Heart left ventricle (tissue), 16 donors: ENCODE measurements at regions not wholly inside any gene's neighbourhood (a gene's known extent, or its start where the extent isn't known, plus 50 kb on each side); places are given as distances from the start of the nearest gene placed in this dataset.

ENCODE experiments used
- ATAC-seq, 4 donors: fragments of 200-7000 bp; cut with Tn5 transposase; one replicate each; pipeline ENCODE4 v1.9.1; 2020 to 2022; ENCODE audit warnings: moderate library complexity in 4 of 4, mild to moderate bottlenecking in 3 of 4, moderate number of reproducible peaks in 1 of 4
- DNase-seq, 5 donors: peaks; one replicate each; pipeline ENCODE4 v3.0.0-alpha.2; 2020
- H3K27ac ChIP-seq, 12 donors: fragments of 200-600 bp; sonication (generic) in 4 of 12; one replicate each; pipeline versions ENCODE4 v1.5.0 to v1.8.0; 2016 to 2022; ENCODE audit warnings: mild to moderate bottlenecking in 2 of 12
- H3K27me3 ChIP-seq, 9 donors: fragments of 200-600 bp; sonication (generic) in 2 of 9; one replicate each; pipeline versions ENCODE4 v1.5.1 to v1.8.0; 2016 to 2022; ENCODE audit warnings: mild to moderate bottlenecking in 3 of 9
- H3K36me3 ChIP-seq, 9 donors: fragments of 200-600 bp; sonication (generic) in 2 of 9; one replicate each; pipeline versions ENCODE4 v1.5.0 to v1.8.0; 2018 to 2022; ENCODE audit warnings: mild to moderate bottlenecking in 2 of 9
- H3K4me1 ChIP-seq, 12 donors: fragments of 200-600 bp; sonication (generic) in 4 of 12; one replicate each; pipeline versions ENCODE4 v1.5.0 to v1.8.0; 2016 to 2022; ENCODE audit warnings: mild to moderate bottlenecking in 3 of 12
- H3K4me3 ChIP-seq, 12 donors: fragments of 200-600 bp; sonication (generic) in 4 of 12; one replicate each; pipeline versions ENCODE4 v1.5.0 to v1.8.0; 2017 to 2022; ENCODE audit warnings: mild to moderate bottlenecking in 9 of 12, moderate library complexity in 4 of 12
- H3K9me3 ChIP-seq, 12 donors: fragments of 200-600 bp; sonication (generic) in 4 of 12; one replicate each; pipeline versions ENCODE4 v1.5.0 to v1.8.0; 2016 to 2022; ENCODE audit warnings: mild to moderate bottlenecking in 1 of 12
- POLR2A ChIP-seq, 2 donors: fragments of 450-650 bp; IDR thresholded peaks; one replicate each; pipeline ENCODE4 v1.6.1; 2017; ENCODE audit warnings: antibody characterized with exemption in 2 of 2, mild to moderate bottlenecking in 2 of 2, moderate library complexity in 2 of 2
- WGBS, 4 donors: extraction: QIAGEN DNeasy Blood & Tissue Kit in 2 of 4; methylation state at CpG; one replicate each; pipeline versions ENCODE4 v1.1.5 to v1.1.7; 2013 to 2018; 5-methylcytosine and 5-hydroxymethylcytosine counted together
- intact Hi-C, 10 donors: fragments of 100-400 bp; cut with DNase I; formaldehyde crosslinking; loops; one replicate each; pipeline versions ENCODE4 v1.11.1 to v1.14.2; 2022
- TF ChIP-seq, protein P1 (sequence below), 12 donors: fragments of 200-600 bp; sonication (generic) in 4 of 12; IDR thresholded peaks; one replicate each; pipeline versions ENCODE4 v1.5.0 to v1.8.0; 2018 to 2022; ENCODE audit warnings: antibody characterized with exemption in 12 of 12, mild to moderate bottlenecking in 5 of 12
- donor health status: ischemic (EF 13 %, LVEDD 7.1; RV severe dilation, severe dysfunction).
- donor health status: healthy with polysubstance abuse.
- donor health status: DM: no; HTN: yes; CAD: no.
- donor health status: DM: no; HTN: no; CAD: no.
- donor health status: ischemic (EF 25% LVEDD 6.9; RV normal size, moderate dysfunction).
- donor health status: ischemic (EF 25% LVEDD 5.7; RV mildly dilated, moderate dysfunction).
- donor health status: healthy.
- donor health status: DM: yes; HTN: yes; CAD: no.
- donor health status: ischemic (EF 35%, LVEDD 5.7; RV mildly dilated, moderate dysfunction).
- donor health status: nonischemic (EF 11% LVEDD 7.7; RV severe dilation, severe dysfunction).
- donor health status: DM: yes; HTN: yes; CAD: no.
- donor health status: PGD.
- donor health status: ischemic (EF 29% LVEDD 5.4; RV normal size, mild dysfunction).
- donor health status: nonischemic (EF 23%, LVEDD 6.1; RV moderate dilation, normal function).

GRCh38 chr5:81808106-81808505, 57.2 kb upstream of the SSBP2 start:
- no peaks in the 10 kb centered on the region for H3K4me1 ChIP-seq
- no peak overlapping the region for H3K27ac ChIP-seq
- H3K4me3 ChIP-seq, result no peak overlapping the region
- TF ChIP-seq, protein P1, sequence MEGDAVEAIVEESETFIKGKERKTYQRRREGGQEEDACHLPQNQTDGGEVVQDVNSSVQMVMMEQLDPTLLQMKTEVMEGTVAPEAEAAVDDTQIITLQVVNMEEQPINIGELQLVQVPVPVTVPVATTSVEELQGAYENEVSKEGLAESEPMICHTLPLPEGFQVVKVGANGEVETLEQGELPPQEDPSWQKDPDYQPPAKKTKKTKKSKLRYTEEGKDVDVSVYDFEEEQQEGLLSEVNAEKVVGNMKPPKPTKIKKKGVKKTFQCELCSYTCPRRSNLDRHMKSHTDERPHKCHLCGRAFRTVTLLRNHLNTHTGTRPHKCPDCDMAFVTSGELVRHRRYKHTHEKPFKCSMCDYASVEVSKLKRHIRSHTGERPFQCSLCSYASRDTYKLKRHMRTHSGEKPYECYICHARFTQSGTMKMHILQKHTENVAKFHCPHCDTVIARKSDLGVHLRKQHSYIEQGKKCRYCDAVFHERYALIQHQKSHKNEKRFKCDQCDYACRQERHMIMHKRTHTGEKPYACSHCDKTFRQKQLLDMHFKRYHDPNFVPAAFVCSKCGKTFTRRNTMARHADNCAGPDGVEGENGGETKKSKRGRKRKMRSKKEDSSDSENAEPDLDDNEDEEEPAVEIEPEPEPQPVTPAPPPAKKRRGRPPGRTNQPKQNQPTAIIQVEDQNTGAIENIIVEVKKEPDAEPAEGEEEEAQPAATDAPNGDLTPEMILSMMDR (IDR thresholded peaks at IDR 0.05), result no peak
- no peak for TF ChIP-seq POLR2A (IDR thresholded peaks at IDR 0.05)
- H3K36me3 ChIP-seq, result no peaks in the 10 kb centered on the region
- H3K9me3 ChIP-seq, result peaks cover 0 to 33% (median 5%) of the 10 kb centered on the region in 12 donors
- intact Hi-C loops, result no loop called here
- H3K27me3 ChIP-seq, result no peaks in the 10 kb centered on the region
- DNase-seq (no peak), ATAC-seq (no peak)

GRCh38 chr5:81805086-81805485, 54.2 kb upstream of the SSBP2 start:
- DNase-seq (no peak), ATAC-seq (no peak)
- TF ChIP-seq, protein P1 (IDR thresholded peaks at IDR 0.05), result no peak
- no peak for TF ChIP-seq POLR2A (IDR thresholded peaks at IDR 0.05)
- Histone ChIP-seq H3K27me3 (no peaks in the 10 kb centered on the region), H3K4me3 (no peak overlapping the region), H3K27ac (no peak overlapping the region), H3K4me1 (peaks cover 0 to 5% (median 0%) of the 10 kb centered on the region in 12 donors), H3K9me3 (peaks cover 0 to 33% (median 5%) of the 10 kb centered on the region in 12 donors), H3K36me3 (no peaks in the 10 kb centered on the region)
- intact Hi-C loops, result no loop called here

DNA sequence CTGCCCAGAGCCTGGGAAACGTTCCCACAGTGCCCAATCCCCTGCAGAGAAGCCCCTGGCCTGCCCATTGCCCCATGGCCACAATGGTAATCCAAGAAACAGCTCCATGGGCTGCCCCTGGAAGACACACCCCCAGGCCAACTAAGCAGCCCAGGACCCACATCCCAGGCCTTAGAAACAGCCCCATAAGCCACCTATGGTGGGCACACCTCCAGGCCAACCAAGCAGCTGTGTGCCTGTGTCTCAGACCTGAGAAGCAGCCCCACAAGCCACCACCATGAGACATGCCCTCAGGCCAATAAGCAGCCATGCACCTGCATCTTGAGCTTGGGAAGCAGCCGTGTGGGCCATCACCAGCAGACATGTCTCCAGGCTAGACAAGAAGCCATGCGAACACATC, 52.9 kb upstream of the SSBP2 start:
- WGBS, 4 donors, result 80 to 89% (median 87%) methylated on average over 1 to 3 of the region's 3 CpGs
- H3K27ac ChIP-seq, result no peak overlapping the region
- H3K9me3 ChIP-seq, result peaks cover 0 to 31% (median 5%) of the 10 kb centered on the region in 12 donors
- H3K36me3 ChIP-seq, result no peaks in the 10 kb centered on the region
- intact Hi-C loops, result loop anchor here in 1 of 10 donors (5.0 kb wide), 1 partner anchor 43 kb away; no protein-coding TSS in a partner anchor
- DNase-seq (no peak), ATAC-seq (no peak)
- peaks cover 0 to 7% (median 0%) of the 10 kb centered on the region in 12 donors for H3K4me1 ChIP-seq
- H3K27me3 ChIP-seq, result no peaks in the 10 kb centered on the region
- TF ChIP-seq, protein P1 (IDR thresholded peaks at IDR 0.05), result no peak
- TF ChIP-seq POLR2A (IDR thresholded peaks at IDR 0.05), result no peak
- no peak overlapping the region for H3K4me3 ChIP-seq

GRCh38 chr5:81802625-81803024, 51.7 kb upstream of the SSBP2 start:
- H3K4me3 ChIP-seq, result no peak overlapping the region
- ATAC-seq (no peak), DNase-seq (no peak)
- no peaks in the 10 kb centered on the region for H3K27me3 ChIP-seq
- TF ChIP-seq POLR2A (IDR thresholded peaks at IDR 0.05), result no peak
- TF ChIP-seq, protein P1 (IDR thresholded peaks at IDR 0.05), result no peak
- peaks cover 0 to 21% (median 0%) of the 10 kb centered on the region in 12 donors for H3K9me3 ChIP-seq
- 89 to 99% (median 97%) methylated on average over 2 of the region's 2 CpGs for WGBS, 4 donors
- no peak overlapping the region for H3K27ac ChIP-seq
- peaks cover 0 to 7% (median 0%) of the 10 kb centered on the region in 12 donors for H3K4me1 ChIP-seq
- H3K36me3 ChIP-seq, result no peaks in the 10 kb centered on the region
- intact Hi-C loops, result loop anchor here in 1 of 10 donors (5.0 kb wide), 1 partner anchor 45 kb away; no protein-coding TSS in a partner anchor
